Endothelial cell of umbilical vein (primary cell): ENCODE measurements at regions not wholly inside any gene's neighbourhood (a gene's known extent, or its start where the extent isn't known, plus 50 kb on each side); places are given as distances from the start of the nearest gene placed in this dataset.
A peak's percentile ranks its signal among the peaks of the same experiment; 100 is the strongest.

Source experiments
- BruUV-seq: library from RNA; stranded (reverse); fragments of 400-500 nt; replicated peaks from 2 replicates; lab custom pipeline; 2021; lab: Mats Ljungman, UMichigan
- CTCF ChIA-PET: fragments of 300-600, 350-600 bp; sonication (Branson Sonifier 250); formaldehyde crosslinking; loops from one replicate; lab custom pipeline; 2021; ENCODE audit warnings: antibody characterized with exemption, inconsistent platforms; lab: Charles Lee
- POLR2A ChIA-PET: fragments of 300-600, 350-600 bp; sonication (Branson Sonifier 250); formaldehyde crosslinking; loops from one replicate; lab custom pipeline; 2021; ENCODE audit warnings: antibody characterized with exemption, inconsistent platforms; lab: Charles Lee
- DNase-seq: peaks from one replicate; pipeline ENCODE4 v3.0.0-alpha.2; 2011; ENCODE audit warnings: low read depth, low spot score
- FAIRE-seq: peaks from 2 replicates; lab custom pipeline; 2011; peaks lifted over from hg19 to GRCh38; lab: Jason Lieb, UNC
- H2AFZ ChIP-seq: 2 replicates; pipeline ENCODE4 v1.6.0; 2012; ENCODE audit warnings: low read depth, low read length, control low read depth, inconsistent platforms
- H3K27ac ChIP-seq: 2 replicates; pipeline ENCODE4 v1.5.1; 2011; ENCODE audit warnings: low read depth, mild to moderate bottlenecking, control low read depth, low read length, moderate library complexity; ENCODE audit not compliant: insufficient read depth
- H3K27me3 ChIP-seq, 2 experiments: 2 replicates each; pipeline versions ENCODE4 v1.6.0 to v1.6.1; 2011; ENCODE audit warnings: low read length in 2 of 2, mixed read lengths in 1 of 2; ENCODE audit not compliant: control insufficient read depth in 2 of 2, insufficient read depth in 2 of 2
- H3K36me3 ChIP-seq, 2 experiments: 2 replicates in 1 of 2; 3 replicates in 1 of 2; pipeline ENCODE4 v1.5.1; 2011; ENCODE audit warnings: low read length in 2 of 2, mild to moderate bottlenecking in 1 of 2, moderate library complexity in 1 of 2; ENCODE audit not compliant: control insufficient read depth in 2 of 2, insufficient read depth in 2 of 2; ENCODE audit errors: extremely low read depth in 1 of 2
- H3K4me1 ChIP-seq: 3 replicates; pipeline ENCODE4 v1.5.1; 2011; ENCODE audit warnings: mild to moderate bottlenecking, low read length; ENCODE audit not compliant: control insufficient read depth, insufficient read depth; ENCODE audit errors: extremely low read depth
- H3K4me2 ChIP-seq: 2 replicates; pipeline ENCODE4 v1.6.1; 2011; ENCODE audit warnings: low read length, control low read depth, mixed read lengths; ENCODE audit not compliant: insufficient read depth
- H3K4me3 ChIP-seq, 3 experiments: fragments of 200-600 bp in 1 of 3; sonication (generic), shearing (Covaris generic) in 1 of 3; replicated peaks in 1 of 3; 2 replicates each; pipeline ENCODE4 v1.5.1; 2011 to 2016; ENCODE audit warnings: control low read depth in 3 of 3, low read length in 3 of 3, mild to moderate bottlenecking in 2 of 3, inconsistent platforms in 1 of 3, low read depth in 1 of 3, moderate library complexity in 1 of 3; ENCODE audit not compliant: insufficient read depth in 1 of 3
- H3K79me2 ChIP-seq: 2 replicates; pipeline ENCODE4 v1.6.0; 2012; ENCODE audit warnings: low read length, inconsistent platforms; ENCODE audit not compliant: control insufficient read depth, insufficient read depth
- H3K9ac ChIP-seq: replicated peaks from 2 replicates; pipeline ENCODE3; 2011; ENCODE audit warnings: low read length, control low read depth; ENCODE audit not compliant: insufficient read depth; ENCODE audit errors: extremely low read depth
- H3K9me1 ChIP-seq: replicated peaks from 3 replicates; pipeline ENCODE4 v1.6.0; 2011; ENCODE audit warnings: mild to moderate bottlenecking, low read length; ENCODE audit not compliant: control insufficient read depth, insufficient read depth; ENCODE audit errors: extremely low read depth
- H3K9me3 ChIP-seq: replicated peaks from 2 replicates; pipeline ENCODE4 v1.5.1; 2012; ENCODE audit warnings: low read length, inconsistent platforms; ENCODE audit not compliant: control insufficient read depth, insufficient read depth
- H4K20me1 ChIP-seq: replicated peaks from 2 replicates; pipeline ENCODE3; 2011; ENCODE audit warnings: mild to moderate bottlenecking, low read length; ENCODE audit not compliant: control insufficient read depth, insufficient read depth; ENCODE audit errors: extremely low read depth
- CTCF ChIP-seq, 2 donors: IDR thresholded peaks; 1 replicate in 1 of 2; 2 replicates in 1 of 2; pipeline ENCODE4 v1.5.1; 2011; ENCODE audit warnings: low read length in 2 of 2, mild to moderate bottlenecking in 2 of 2, moderate library complexity in 2 of 2, control low read depth in 1 of 2, inconsistent platforms in 1 of 2, low read depth in 1 of 2; ENCODE audit not compliant: insufficient read depth in 1 of 2; ENCODE audit errors: extremely low read depth in 1 of 2
- EZH2 ChIP-seq: IDR thresholded peaks from 2 replicates; pipeline ENCODE4 v1.6.1; 2012; ENCODE audit warnings: borderline replicate concordance, low read depth, mild to moderate bottlenecking, moderate library complexity, low read length, inconsistent platforms; ENCODE audit not compliant: severe bottlenecking
- FOS ChIP-seq: IDR thresholded peaks from 2 replicates; pipeline ENCODE4 v1.6.1; 2011; ENCODE audit warnings: mild to moderate bottlenecking, low read length, moderate library complexity, borderline replicate concordance; ENCODE audit not compliant: insufficient read depth
- GATA2 ChIP-seq: IDR thresholded peaks from 2 replicates; pipeline ENCODE4 v1.7.0; 2011; ENCODE audit warnings: low read depth, mild to moderate bottlenecking, moderate library complexity, mixed read lengths, low read length; ENCODE audit not compliant: insufficient read length, insufficient read depth
- JUN ChIP-seq: IDR thresholded peaks from 2 replicates; pipeline ENCODE4 v1.6.1; 2011; ENCODE audit warnings: borderline replicate concordance, low read depth; ENCODE audit not compliant: insufficient read length, insufficient read depth
- MYC ChIP-seq: IDR thresholded peaks from one replicate; pipeline ENCODE4 v1.6.1; 2011; ENCODE audit warnings: mild to moderate bottlenecking, low read depth, low read length
- POLR2A ChIP-seq: IDR thresholded peaks from 2 replicates; pipeline ENCODE4 v1.6.1; 2012; ENCODE audit warnings: low read depth, mild to moderate bottlenecking, control low read depth, low read length
- POLR2AphosphoS5 ChIP-seq: IDR thresholded peaks from 2 replicates; pipeline ENCODE4 v1.6.1; 2012; ENCODE audit warnings: low read depth, mild to moderate bottlenecking, control low read depth, low read length, moderate library complexity; ENCODE audit not compliant: insufficient read depth
- dilution Hi-C: fragments of 300-500 bp; cut with MboI; formaldehyde crosslinking; loops from one replicate; pipeline ENCODE4 v1.15.0; 2019; ENCODE audit warnings: low sequenced_read_pairs; ENCODE audit not compliant: extremely low pct_ligation_motif_present
- intact Hi-C: fragments of 100-400 bp; cut with micrococcal nuclease; formaldehyde crosslinking; loops from one replicate; pipeline ENCODE4 v1.10.0; 2022
- TF ChIP-seq, protein P1 (sequence below): IDR thresholded peaks from 2 replicates; pipeline ENCODE4 v1.6.1; 2011; ENCODE audit not compliant: insufficient read depth, insufficient read length

DNA sequence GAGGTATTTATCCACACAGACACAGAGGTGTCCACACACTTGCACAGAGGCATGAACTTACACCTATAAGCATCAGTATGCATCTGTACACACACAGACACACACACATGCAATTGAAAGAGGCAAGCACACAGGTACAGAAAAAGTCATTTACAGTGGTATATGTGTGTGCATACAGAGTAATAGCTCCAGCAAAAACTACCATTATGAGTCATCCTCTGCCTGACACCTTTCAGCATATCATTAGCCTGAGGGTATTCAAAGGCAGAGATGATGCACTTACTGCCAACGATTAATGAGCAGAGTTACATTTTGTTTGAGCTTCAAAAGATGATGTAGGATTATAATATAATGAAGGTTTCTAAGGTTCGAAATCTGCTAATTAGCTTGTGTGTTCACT is 100.3 kb upstream of the TPRG1 start:
- BruUV-seq: no TSS peak
- Histone ChIP-seq H2AFZ (no peak overlapping the region), H3K9me1 (no peaks in the 10 kb centered on the region), H3K27me3 (no peaks in the 10 kb centered on the region), H3K4me3 (no peak overlapping the region), H3K27ac (no peak overlapping the region), H3K9me3 (no peaks in the 10 kb centered on the region), H3K4me1 (no peaks in the 10 kb centered on the region), H3K79me2 (no peaks in the 10 kb centered on the region), H3K4me2 (no peak overlapping the region), H3K36me3 (no peaks in the 10 kb centered on the region), H4K20me1 (no peaks in the 10 kb centered on the region), H3K9ac (no peak overlapping the region)
- dilution Hi-C loops (no loop called here), intact Hi-C loops (no loop called here)
- ChIA-PET POLR2A (no interaction called here), CTCF (no interaction called here)
- DNase-seq (no peak), FAIRE-seq (no peak)
- TF ChIP-seq JUN: peak; percentile 11
- TF ChIP-seq FOS: no peak

DNA sequence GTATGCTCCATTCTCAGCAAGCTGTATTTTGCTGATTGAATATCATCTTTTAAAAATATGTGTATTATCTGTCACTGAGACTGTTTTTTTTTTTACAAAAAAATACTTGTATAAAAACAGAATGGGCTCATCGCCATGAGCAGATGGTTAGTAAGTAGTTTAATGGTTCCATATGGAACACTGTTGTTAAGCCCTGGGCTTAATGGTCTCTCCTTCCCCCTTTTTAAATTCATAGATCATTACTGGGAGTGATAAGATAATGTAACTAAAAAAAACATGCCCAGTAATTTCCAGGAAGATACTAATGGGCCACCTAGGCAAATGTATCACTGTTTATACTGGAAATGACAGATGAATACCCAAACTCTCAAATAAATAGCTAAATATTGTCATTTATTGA is 95.3 kb upstream of the TPRG1 start:
- Histone ChIP-seq H3K4me1 (no peaks in the 10 kb centered on the region), H3K9ac (no peak overlapping the region), H3K9me3 (no peaks in the 10 kb centered on the region), H3K27ac (no peak overlapping the region), H3K9me1 (no peaks in the 10 kb centered on the region), H3K27me3 (no peaks in the 10 kb centered on the region), H3K79me2 (no peaks in the 10 kb centered on the region), H3K36me3 (no peaks in the 10 kb centered on the region), H3K4me3 (no peak overlapping the region), H4K20me1 (no peaks in the 10 kb centered on the region), H2AFZ (no peak overlapping the region), H3K4me2 (no peak overlapping the region)
- ChIA-PET POLR2A (no interaction called here), CTCF (no interaction called here)
- DNase-seq (no peak), FAIRE-seq (no peak)
- dilution Hi-C loops: no loop called here
- no TSS peak for BruUV-seq
- intact Hi-C loops: no loop called here
- TF ChIP-seq POLR2A (no peak), CTCF (IDR thresholded peaks at IDR 0.05; ENCODE audit: extremely low read depth in 1 of 2, insufficient read depth in 1 of 2, low read depth in 1 of 2, low read length in 2 of 2) (no peak), EZH2 (no peak), GATA2 (no peak), POLR2AphosphoS5 (no peak), JUN (no peak), MYC (no peak), FOS (no peak)
- TF ChIP-seq, protein P1, sequence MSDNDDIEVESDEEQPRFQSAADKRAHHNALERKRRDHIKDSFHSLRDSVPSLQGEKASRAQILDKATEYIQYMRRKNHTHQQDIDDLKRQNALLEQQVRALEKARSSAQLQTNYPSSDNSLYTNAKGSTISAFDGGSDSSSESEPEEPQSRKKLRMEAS: no peak
